ENCODE measurements at regions not wholly inside any gene's neighbourhood (a gene's known extent, or its start where the extent isn't known, plus 50 kb on each side); places are given as distances from the start of the nearest gene placed in this dataset.

DNA sequence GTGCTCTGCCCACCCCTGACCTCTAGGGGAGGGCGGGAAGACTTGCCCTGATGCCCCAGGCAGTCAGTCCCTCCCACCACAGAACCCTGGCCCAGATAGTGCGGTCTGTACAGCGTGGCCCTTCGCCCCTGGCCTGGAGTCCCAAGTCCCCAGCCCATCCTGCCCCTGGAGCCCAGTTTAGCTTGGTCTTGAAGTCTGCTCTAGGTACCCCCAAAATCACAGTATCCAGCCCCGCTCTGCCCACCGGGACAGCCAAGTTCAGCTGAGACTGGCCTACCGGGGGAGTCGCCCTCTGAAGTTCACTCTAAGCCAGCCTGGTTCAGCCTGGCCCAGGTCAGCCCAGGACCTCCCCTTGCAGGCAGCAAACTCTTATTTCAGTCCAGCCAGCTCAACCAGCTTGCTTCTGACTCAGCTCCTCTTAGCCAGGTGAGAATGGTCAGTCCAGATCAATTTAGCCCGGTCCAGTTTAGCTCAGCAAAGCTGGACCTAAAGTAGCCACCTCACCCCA lies 75.9 kb downstream of the TMEM121 start:
- TF ChIP-seq POLR2A (IDR thresholded peaks at IDR 0.05; ENCODE audit: insufficient read depth in 1 of 2, low read depth in 2 of 2, low read length in 2 of 2) (no peak), PAWR (CRISPR knock-in tag; IDR thresholded peaks at IDR 0.05; ENCODE audit: borderline replicate concordance) (no peak), RCOR2 (CRISPR knock-in tag; IDR thresholded peaks at IDR 0.05) (no peak), CBX1 (IDR thresholded peaks at IDR 0.05; ENCODE audit: low read depth) (no peak), YY1 (IDR thresholded peaks at IDR 0.05; ENCODE audit: insufficient read depth, insufficient replicate concordance, low read depth, low read length) (no peak), JUND (CRISPR knock-in tag; IDR thresholded peaks at IDR 0.05) (no peak), ZFP37 (CRISPR knock-in tag; IDR thresholded peaks at IDR 0.05; ENCODE audit: borderline replicate concordance) (no peak), BCL6 (CRISPR knock-in tag; IDR thresholded peaks at IDR 0.05) (no peak), EZH2 (conservative IDR thresholded peaks at IDR 0.05; ENCODE audit: low read depth, low read length) (no peak), RFX5 (IDR thresholded peaks at IDR 0.05; ENCODE audit: low read depth, low read length) (no peak), POLR2AphosphoS5 (IDR thresholded peaks at IDR 0.05; ENCODE audit: low read depth, low read length) (no peak)
- TF ChIP-seq, protein P1, sequence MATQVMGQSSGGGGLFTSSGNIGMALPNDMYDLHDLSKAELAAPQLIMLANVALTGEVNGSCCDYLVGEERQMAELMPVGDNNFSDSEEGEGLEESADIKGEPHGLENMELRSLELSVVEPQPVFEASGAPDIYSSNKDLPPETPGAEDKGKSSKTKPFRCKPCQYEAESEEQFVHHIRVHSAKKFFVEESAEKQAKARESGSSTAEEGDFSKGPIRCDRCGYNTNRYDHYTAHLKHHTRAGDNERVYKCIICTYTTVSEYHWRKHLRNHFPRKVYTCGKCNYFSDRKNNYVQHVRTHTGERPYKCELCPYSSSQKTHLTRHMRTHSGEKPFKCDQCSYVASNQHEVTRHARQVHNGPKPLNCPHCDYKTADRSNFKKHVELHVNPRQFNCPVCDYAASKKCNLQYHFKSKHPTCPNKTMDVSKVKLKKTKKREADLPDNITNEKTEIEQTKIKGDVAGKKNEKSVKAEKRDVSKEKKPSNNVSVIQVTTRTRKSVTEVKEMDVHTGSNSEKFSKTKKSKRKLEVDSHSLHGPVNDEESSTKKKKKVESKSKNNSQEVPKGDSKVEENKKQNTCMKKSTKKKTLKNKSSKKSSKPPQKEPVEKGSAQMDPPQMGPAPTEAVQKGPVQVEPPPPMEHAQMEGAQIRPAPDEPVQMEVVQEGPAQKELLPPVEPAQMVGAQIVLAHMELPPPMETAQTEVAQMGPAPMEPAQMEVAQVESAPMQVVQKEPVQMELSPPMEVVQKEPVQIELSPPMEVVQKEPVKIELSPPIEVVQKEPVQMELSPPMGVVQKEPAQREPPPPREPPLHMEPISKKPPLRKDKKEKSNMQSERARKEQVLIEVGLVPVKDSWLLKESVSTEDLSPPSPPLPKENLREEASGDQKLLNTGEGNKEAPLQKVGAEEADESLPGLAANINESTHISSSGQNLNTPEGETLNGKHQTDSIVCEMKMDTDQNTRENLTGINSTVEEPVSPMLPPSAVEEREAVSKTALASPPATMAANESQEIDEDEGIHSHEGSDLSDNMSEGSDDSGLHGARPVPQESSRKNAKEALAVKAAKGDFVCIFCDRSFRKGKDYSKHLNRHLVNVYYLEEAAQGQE (IDR thresholded peaks at IDR 0.05; ENCODE audit: borderline replicate concordance in 1 of 2, low read depth in 1 of 2, low read length in 2 of 2) = no peak
- TF ChIP-seq, protein P2, sequence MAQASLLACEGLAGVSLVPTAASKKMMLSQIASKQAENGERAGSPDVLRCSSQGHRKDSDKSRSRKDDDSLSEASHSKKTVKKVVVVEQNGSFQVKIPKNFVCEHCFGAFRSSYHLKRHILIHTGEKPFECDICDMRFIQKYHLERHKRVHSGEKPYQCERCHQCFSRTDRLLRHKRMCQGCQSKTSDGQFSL (CRISPR knock-in tag; IDR thresholded peaks at IDR 0.05) = no peak
- TF ChIP-seq, protein P3, sequence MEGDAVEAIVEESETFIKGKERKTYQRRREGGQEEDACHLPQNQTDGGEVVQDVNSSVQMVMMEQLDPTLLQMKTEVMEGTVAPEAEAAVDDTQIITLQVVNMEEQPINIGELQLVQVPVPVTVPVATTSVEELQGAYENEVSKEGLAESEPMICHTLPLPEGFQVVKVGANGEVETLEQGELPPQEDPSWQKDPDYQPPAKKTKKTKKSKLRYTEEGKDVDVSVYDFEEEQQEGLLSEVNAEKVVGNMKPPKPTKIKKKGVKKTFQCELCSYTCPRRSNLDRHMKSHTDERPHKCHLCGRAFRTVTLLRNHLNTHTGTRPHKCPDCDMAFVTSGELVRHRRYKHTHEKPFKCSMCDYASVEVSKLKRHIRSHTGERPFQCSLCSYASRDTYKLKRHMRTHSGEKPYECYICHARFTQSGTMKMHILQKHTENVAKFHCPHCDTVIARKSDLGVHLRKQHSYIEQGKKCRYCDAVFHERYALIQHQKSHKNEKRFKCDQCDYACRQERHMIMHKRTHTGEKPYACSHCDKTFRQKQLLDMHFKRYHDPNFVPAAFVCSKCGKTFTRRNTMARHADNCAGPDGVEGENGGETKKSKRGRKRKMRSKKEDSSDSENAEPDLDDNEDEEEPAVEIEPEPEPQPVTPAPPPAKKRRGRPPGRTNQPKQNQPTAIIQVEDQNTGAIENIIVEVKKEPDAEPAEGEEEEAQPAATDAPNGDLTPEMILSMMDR (CRISPR knock-in tag; IDR thresholded peaks at IDR 0.05) = no peak

Measured in HepG2 (cell line).